Subcutaneous abdominal adipose tissue (tissue), 5 donors: ENCODE measurements at regions not wholly inside any gene's neighbourhood (a gene's known extent, or its start where the extent isn't known, plus 50 kb on each side); places are given as distances from the start of the nearest gene placed in this dataset.
"Not testable (repeated sequence)": the region's sequence is repeated elsewhere in the genome, so short reads cannot be mapped to it uniquely, and the experiment has no call there.

Experiments
- H3K27ac ChIP-seq: one replicate; pipeline ENCODE4 v1.7.0; 2013; ENCODE audit warnings: low read depth, mild to moderate bottlenecking, inconsistent platforms, low read length, moderate library complexity
- H3K27me3 ChIP-seq, 5 donors: one replicate each; pipeline ENCODE4 v1.7.0; 2013; ENCODE audit warnings: low read length in 5 of 5, inconsistent platforms in 1 of 5; ENCODE audit not compliant: control insufficient read depth in 5 of 5, insufficient read depth in 4 of 5
- H3K36me3 ChIP-seq, 5 donors: one replicate each; pipeline ENCODE4 v1.7.0; 2013; ENCODE audit warnings: low read length in 5 of 5; ENCODE audit not compliant: control insufficient read depth in 5 of 5, insufficient read depth in 5 of 5
- H3K4me1 ChIP-seq, 5 donors: one replicate each; pipeline ENCODE4 v1.7.0; 2013; ENCODE audit warnings: low read length in 5 of 5, mild to moderate bottlenecking in 3 of 5, moderate library complexity in 1 of 5; ENCODE audit not compliant: control insufficient read depth in 5 of 5, insufficient read depth in 5 of 5
- H3K4me3 ChIP-seq, 5 donors: one replicate each; pipeline ENCODE4 v1.7.0; 2013; ENCODE audit warnings: low read length in 5 of 5, low read depth in 1 of 5
- H3K9ac ChIP-seq, 5 donors: one replicate each; pipeline ENCODE4 v1.7.0; 2013; ENCODE audit warnings: low read length in 5 of 5, mild to moderate bottlenecking in 4 of 5, moderate library complexity in 3 of 5
- H3K9me3 ChIP-seq, 5 donors: one replicate each; pipeline ENCODE4 v1.7.0; 2013; ENCODE audit warnings: low read length in 5 of 5; ENCODE audit not compliant: control insufficient read depth in 5 of 5
- donor health status: healthy.
- donor health status: healthy.
- donor health status: healthy.
- donor health status: healthy.
- donor health status: healthy.

DNA sequence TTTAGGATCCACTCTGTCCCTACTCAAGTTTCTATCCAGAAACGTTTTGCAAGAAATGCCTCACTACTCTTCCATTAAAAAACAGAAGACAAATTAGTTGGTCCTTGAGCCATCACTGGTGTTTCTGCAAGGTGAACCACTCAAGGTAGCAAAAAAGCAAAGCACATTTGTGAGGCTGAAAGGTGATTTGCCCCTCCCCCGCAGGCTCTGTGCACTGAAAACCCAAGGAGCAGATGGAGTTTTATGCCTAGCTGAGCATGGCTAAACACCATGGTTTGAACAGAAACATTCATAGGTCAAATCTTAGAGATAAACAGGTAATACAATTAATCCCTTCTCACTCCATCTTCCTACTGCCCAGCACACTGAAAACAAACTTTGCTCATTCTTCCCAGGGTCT is 538.2 kb upstream of the CDH5 start:
- Histone ChIP-seq H3K27me3 (peaks cover 0 to 3% (median 0%) of the 10 kb centered on the region in 5 donors), H3K27ac (no peak overlapping the region), H3K4me3 (no peak overlapping the region), H3K9ac (no peak overlapping the region), H3K4me1 (no peaks in the 10 kb centered on the region), H3K9me3 (no peaks in the 10 kb centered on the region), H3K36me3 (no peaks in the 10 kb centered on the region)

DNA sequence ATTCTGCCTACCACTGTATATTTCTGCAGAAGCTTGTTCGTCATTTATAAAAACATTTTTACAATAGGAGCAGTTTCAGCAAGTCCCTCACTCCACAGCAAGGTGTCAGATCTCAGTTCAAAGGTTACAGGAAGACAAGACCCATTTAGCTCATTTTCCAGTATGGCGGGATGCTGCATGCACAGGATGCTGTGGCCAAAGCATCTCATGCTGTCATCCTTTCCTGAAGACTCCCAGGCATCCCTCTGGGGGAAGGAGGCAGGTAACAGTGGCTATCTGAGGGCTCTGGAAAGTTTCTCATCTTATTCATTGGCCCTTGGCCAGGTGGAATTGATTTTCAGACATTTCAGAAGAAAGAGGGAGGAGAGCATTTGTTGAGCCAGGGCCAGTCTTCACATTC is 539.3 kb upstream of the CDH5 start:
- Histone ChIP-seq H3K9me3 (peaks cover 0 to 1% (median 0%) of the 10 kb centered on the region in 5 donors), H3K36me3 (no peaks in the 10 kb centered on the region), H3K27me3 (peaks cover 0 to 3% (median 0%) of the 10 kb centered on the region in 5 donors), H3K4me3 (no peak overlapping the region), H3K9ac (no peak overlapping the region), H3K4me1 (no peaks in the 10 kb centered on the region), H3K27ac (no peak overlapping the region)

DNA sequence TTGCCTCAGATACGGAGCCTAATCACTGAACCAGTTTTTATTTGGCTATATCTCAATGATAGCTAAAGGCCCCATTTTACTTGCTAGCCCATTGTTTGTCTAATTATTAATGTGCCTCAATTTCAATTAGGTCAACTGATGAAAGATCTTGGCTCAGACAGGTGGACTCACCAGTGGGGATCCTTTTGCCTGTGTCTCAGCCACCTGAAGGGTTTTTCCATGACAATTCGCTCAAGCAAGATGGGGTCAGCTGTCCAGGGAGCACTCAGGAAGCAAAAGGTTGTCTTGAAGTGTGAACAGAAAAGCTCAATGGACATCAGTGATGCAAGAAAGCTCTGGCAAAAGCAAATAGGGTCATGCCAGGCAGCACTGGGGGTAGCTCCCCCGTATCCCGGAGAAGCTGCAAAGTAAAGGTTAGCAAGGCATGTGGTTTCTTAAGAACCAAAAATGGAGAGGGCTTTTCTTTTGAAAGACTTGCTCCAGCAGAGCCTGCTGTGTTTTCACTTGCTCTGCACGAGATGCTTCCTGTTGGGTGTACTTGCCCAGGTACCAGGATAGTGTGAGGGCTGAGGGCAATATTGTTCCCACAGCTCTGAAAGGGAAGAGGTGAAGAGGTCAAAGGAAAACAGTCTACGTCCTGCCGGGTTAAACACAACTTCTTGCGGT is 541.2 kb upstream of the CDH5 start:
- H3K4me3 ChIP-seq, result no peak overlapping the region
- H3K9ac ChIP-seq, result no peak overlapping the region
- H3K9me3 ChIP-seq, result peaks cover 0 to 6% (median 0%) of the 10 kb centered on the region in 5 donors
- no peaks in the 10 kb centered on the region for H3K4me1 ChIP-seq
- no peaks in the 10 kb centered on the region for H3K36me3 ChIP-seq
- no peak overlapping the region for H3K27ac ChIP-seq
- H3K27me3 ChIP-seq, result peaks cover 0 to 3% (median 0%) of the 10 kb centered on the region in 5 donors

DNA sequence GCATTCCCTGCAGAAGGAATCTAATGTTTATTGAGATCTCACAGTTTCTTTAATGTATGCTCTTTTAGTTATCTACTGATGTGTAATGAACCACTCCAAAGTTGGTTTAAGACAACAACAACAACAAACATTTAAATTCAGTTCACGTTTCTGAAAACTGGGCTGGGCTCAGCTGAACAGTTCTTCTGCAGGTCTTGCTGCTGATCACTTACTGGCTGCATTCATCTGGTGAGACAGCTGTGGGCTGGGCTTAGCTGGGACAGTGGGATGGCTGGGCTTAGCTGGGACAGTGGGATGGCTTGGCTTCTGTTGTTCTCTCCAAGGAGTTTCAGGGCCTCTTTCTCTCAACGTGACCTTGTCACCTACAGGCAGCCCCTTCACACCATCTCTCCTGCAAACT is 544.3 kb upstream of the CDH5 start:
- Histone ChIP-seq H3K4me3 (no peak overlapping the region), H3K27ac (no peak overlapping the region), H3K36me3 (no peaks in the 10 kb centered on the region), H3K27me3 (peaks cover 0 to under 1% (median 0%) of the 10 kb centered on the region in 5 donors), H3K9me3 (peaks cover 0 to 6% (median 0%) of the 10 kb centered on the region in 5 donors), H3K9ac (no peak overlapping the region), H3K4me1 (no peaks in the 10 kb centered on the region)

DNA sequence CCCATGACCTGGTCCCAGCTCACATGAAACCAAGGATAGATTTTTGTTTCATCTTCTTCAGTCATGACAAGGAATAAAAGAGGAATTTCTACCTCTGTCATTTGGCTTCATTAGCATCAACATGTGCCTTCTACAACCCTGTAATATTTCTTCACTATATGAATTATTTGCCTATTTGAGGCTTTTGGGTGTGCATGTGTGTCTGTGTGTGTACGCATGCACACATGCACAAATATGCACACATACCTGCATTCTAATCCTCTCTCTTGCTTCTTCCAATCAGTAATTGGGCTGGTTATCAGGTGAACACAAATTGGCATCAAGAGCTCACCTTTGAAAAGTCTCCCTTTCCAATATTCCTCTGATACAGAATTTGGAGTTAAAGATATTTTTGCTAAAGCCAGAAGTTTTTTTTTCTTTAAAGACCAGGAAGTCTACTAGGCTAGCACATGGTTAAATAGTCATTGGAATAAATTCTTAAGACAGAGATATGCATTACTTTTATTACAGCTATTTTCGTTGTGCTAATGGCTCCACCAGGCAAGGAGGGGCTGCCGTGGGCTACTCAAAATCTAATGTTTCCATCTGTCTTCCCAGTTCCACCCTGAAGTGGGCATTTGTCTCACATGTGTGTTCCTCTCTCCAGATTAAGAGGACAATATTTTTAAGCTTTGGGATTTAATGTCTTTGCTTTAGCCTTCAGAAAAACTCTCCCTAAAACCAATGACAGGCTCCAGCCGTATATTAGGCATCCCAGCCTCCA is 547.2 kb upstream of the CDH5 start:
- H3K9me3 ChIP-seq, result peaks cover 0 to 6% (median 0%) of the 10 kb centered on the region in 5 donors
- no peaks in the 10 kb centered on the region for H3K4me1 ChIP-seq
- H3K4me3 ChIP-seq, result no peak overlapping the region
- no peak overlapping the region for H3K9ac ChIP-seq
- H3K27me3 ChIP-seq, result no peaks in the 10 kb centered on the region
- no peaks in the 10 kb centered on the region for H3K36me3 ChIP-seq
- H3K27ac ChIP-seq, result no peak overlapping the region

DNA sequence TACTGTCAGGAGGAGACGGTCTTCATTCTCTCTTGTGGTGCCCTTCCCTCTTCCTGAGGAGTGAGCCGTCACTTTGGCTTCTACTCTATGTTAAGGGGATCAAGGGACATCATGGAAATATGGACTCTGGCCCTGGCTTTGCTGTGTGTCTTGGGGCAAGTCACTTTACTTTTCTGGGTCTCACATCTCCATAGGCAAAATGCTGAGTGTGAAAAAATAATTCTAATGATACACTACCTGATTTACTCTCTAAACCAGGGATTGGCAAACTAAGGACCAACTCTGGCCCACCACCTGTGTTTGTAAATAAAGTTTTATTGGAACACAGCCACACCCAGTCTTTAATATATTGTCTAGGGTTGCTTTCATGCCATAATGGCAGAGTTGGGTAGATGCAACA is 548.7 kb upstream of the CDH5 start:
- no peaks in the 10 kb centered on the region for H3K36me3 ChIP-seq
- no peaks in the 10 kb centered on the region for H3K27me3 ChIP-seq
- peaks cover 0 to 6% (median 0%) of the 10 kb centered on the region in 5 donors for H3K9me3 ChIP-seq
- H3K27ac ChIP-seq, result no peak overlapping the region
- no peak overlapping the region for H3K9ac ChIP-seq
- no peak overlapping the region for H3K4me3 ChIP-seq
- no peaks in the 10 kb centered on the region for H3K4me1 ChIP-seq

DNA sequence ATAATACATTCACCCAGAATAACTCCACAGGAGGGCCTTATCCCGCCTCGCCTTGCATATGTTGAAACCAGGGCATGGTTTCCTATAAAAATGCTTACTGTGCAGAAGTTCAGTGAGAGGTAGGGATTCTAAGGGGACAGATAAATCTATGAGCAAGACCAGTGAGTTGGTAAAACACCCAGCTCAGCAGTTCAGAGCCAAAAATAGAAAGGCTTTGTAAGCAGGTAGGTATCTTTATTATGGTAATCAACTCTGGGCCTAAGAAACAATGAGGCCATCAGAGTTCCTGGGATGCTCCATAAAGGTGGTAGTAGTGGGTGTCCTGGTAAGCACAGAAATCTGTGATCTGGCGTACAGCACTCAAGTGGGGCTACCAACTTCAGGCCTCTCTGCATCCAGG is 549.4 kb upstream of the CDH5 start:
- H3K9ac ChIP-seq, result no peak overlapping the region
- H3K4me3 ChIP-seq, result no peak overlapping the region

DNA sequence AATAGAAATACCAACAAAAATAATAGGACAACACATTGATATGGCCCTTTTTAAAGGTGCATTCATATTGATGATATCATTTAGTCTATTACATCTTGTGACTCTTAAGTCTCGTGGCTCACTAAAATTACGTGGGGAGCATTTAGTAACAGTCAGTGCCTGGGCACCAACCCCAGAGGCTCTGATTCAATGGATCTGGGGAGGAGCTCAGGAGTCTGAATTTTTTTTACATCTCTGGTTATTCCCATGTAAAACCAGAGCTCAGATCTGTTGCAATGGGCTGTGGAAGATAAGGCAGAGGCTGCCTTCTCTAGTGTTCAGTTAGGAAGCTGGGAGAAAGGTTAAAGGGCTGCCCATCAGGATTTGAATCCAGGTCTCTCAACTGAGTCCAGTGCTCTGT is 549.9 kb upstream of the CDH5 start:
- H3K9ac ChIP-seq, result no peak overlapping the region

More for the DNA sequence above, 549.4 kb upstream of the CDH5 start:
- Histone ChIP-seq H3K36me3 (no peaks in the 10 kb centered on the region), H3K27me3 (no peaks in the 10 kb centered on the region), H3K9me3 (peaks cover 0 to 4% (median 0%) of the 10 kb centered on the region in 5 donors), H3K4me1 (no peaks in the 10 kb centered on the region), H3K27ac (no peak overlapping the region)

DNA sequence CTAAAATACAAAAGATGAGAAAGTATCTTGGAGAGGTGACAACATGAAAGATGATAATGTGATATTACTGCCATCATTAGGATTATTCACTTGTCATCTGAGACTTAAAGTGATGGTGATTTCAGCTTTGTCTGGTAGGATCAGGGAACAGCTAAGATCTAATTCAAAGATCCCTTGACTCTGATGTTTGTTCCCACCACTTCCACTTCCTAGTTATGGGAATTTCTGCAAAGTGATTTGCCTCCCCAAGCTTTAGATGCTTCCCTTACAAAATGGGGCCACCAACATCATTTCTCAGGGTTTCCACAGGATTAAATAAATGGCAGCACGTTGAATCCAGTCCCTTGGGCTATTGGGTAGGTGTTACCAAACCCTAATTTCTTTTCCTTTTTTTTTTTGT is 550.8 kb upstream of the CDH5 start:
- no peaks in the 10 kb centered on the region for H3K9me3 ChIP-seq
- no peak overlapping the region for H3K9ac ChIP-seq
- H3K36me3 ChIP-seq, result no peaks in the 10 kb centered on the region
- H3K27me3 ChIP-seq, result no peaks in the 10 kb centered on the region
- H3K4me3 ChIP-seq, result no peak overlapping the region
- H3K4me1 ChIP-seq, result no peaks in the 10 kb centered on the region
- no peak overlapping the region for H3K27ac ChIP-seq

More for the DNA sequence above, 549.9 kb upstream of the CDH5 start:
- no peaks in the 10 kb centered on the region for H3K4me1 ChIP-seq
- H3K27me3 ChIP-seq, result no peaks in the 10 kb centered on the region
- no peak overlapping the region for H3K27ac ChIP-seq
- H3K4me3 ChIP-seq, result no peak overlapping the region
- H3K36me3 ChIP-seq, result no peaks in the 10 kb centered on the region
- H3K9me3 ChIP-seq, result no peaks in the 10 kb centered on the region

DNA sequence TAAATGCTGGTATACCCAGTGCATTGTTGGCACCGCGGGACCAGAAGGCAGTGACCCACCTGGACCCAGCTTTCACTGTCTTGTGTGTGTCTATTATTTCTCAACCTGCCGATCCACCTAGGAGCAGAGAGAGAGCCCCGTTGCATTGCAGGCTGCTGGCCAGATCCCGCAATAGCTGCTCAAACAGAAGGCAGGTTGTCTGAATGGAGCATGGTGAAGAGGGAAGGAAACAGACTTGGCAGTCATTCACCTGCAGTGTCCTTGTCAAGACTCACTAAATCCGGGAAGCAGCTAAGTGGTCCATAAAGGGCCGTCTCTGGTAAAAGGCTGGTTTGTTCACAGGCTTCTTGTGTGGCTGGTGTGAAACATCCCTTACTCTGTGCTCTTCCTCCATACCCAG is 552.6 kb upstream of the CDH5 start:
- H3K4me3 ChIP-seq, H3K9ac ChIP-seq, H3K4me1 ChIP-seq, H3K27ac ChIP-seq, H3K9me3 ChIP-seq, H3K27me3 ChIP-seq, H3K36me3 ChIP-seq: not testable (repeated sequence)
